Lung (tissue), 9 donors: ENCODE measurements at regions not wholly inside any gene's neighbourhood (a gene's known extent, or its start where the extent isn't known, plus 50 kb on each side); places are given as distances from the start of the nearest gene placed in this dataset.
"Not testable (repeated sequence)": the region's sequence is repeated elsewhere in the genome, so short reads cannot be mapped to it uniquely, and the experiment has no call there.

Experiments used
- ATAC-seq: fragments of 200-7000 bp; cut with Tn5 transposase; one replicate; pipeline ENCODE4 v1.9.1; 2020; ENCODE audit warnings: moderate number of reproducible peaks; ENCODE audit not compliant: insufficient read depth, low FRiP score
- DNase-seq, 3 donors: peaks; one replicate each; pipeline ENCODE4 v3.0.0-alpha.2; 2013 to 2017
- H3K27ac ChIP-seq, 2 donors: one replicate each; pipeline ENCODE4 v1.5.1; 2013; ENCODE audit warnings: mild to moderate bottlenecking in 2 of 2, moderate library complexity in 2 of 2, control low read depth in 1 of 2, inconsistent platforms in 1 of 2, low read depth in 1 of 2, low read length in 1 of 2
- H3K27me3 ChIP-seq, 3 donors: one replicate each; pipeline ENCODE4 v1.5.1; 2013; ENCODE audit warnings: low read length in 2 of 3; ENCODE audit not compliant: control insufficient read depth in 3 of 3, insufficient read depth in 3 of 3
- H3K36me3 ChIP-seq, 4 donors: one replicate each; pipeline ENCODE4 v1.5.1; 2013; ENCODE audit warnings: low read length in 4 of 4, mild to moderate bottlenecking in 1 of 4, moderate library complexity in 1 of 4; ENCODE audit not compliant: control insufficient read depth in 4 of 4, insufficient read depth in 4 of 4
- H3K4me1 ChIP-seq, 5 donors: one replicate each; pipeline ENCODE4 v1.5.1; 2013; ENCODE audit warnings: low read length in 5 of 5, mild to moderate bottlenecking in 2 of 5, moderate library complexity in 1 of 5; ENCODE audit not compliant: control insufficient read depth in 5 of 5, insufficient read depth in 5 of 5
- H3K4me3 ChIP-seq: one replicate; pipeline ENCODE4 v1.5.1; 2013; ENCODE audit warnings: mild to moderate bottlenecking, control low read depth, moderate library complexity
- H3K9ac ChIP-seq, 2 donors: one replicate each; pipeline ENCODE4 v1.5.1; 2013; ENCODE audit warnings: low read length in 2 of 2, control low read depth in 1 of 2; ENCODE audit not compliant: insufficient read depth in 1 of 2
- H3K9me3 ChIP-seq, 4 donors: one replicate each; pipeline ENCODE4 v1.5.1; 2013; ENCODE audit warnings: low read length in 3 of 4, mild to moderate bottlenecking in 1 of 4, moderate library complexity in 1 of 4; ENCODE audit not compliant: control insufficient read depth in 4 of 4, insufficient read depth in 3 of 4
- WGBS, 2 donors: extraction: QIAGEN DNeasy Blood & Tissue Kit; methylation state at CpG; one replicate each; pipeline ENCODE4 v1.1.7; 2013; 5-methylcytosine and 5-hydroxymethylcytosine counted together
- donor health status: Bipolar disorder and iron deficiency.
- donor health status: healthy.
- donor health status: DM: yes; HTN: yes; CAD: no.

GRCh38 chr12:9428856-9429255, 178.9 kb downstream of the KLRB1 start:
- H3K27me3 ChIP-seq, ATAC-seq, H3K9me3 ChIP-seq, H3K9ac ChIP-seq, DNase-seq, H3K36me3 ChIP-seq, H3K4me1 ChIP-seq, H3K27ac ChIP-seq, H3K4me3 ChIP-seq: not testable (repeated sequence)
- WGBS, 2 donors = 96 to 97% methylated on average over 11 of the region's 13 CpGs

GRCh38 chr12:9425429-9425828, 182.3 kb downstream of the KLRB1 start:
- ATAC-seq, H3K4me1 ChIP-seq, H3K4me3 ChIP-seq, H3K27me3 ChIP-seq, H3K9ac ChIP-seq, H3K9me3 ChIP-seq, H3K36me3 ChIP-seq, DNase-seq, H3K27ac ChIP-seq: not testable (repeated sequence)
- 98% methylated on average over 10 of the region's 13 CpGs for WGBS, 2 donors

- H3K4me3 ChIP-seq, DNase-seq, H3K4me1 ChIP-seq, ATAC-seq, H3K27me3 ChIP-seq, H3K27ac ChIP-seq, H3K9ac ChIP-seq, H3K9me3 ChIP-seq, H3K36me3 ChIP-seq: not testable (repeated sequence)
- WGBS, 2 donors = 91 to 93% methylated on average over 9 of the region's 9 CpGs
Observed at GRCh38 chr12:9424175-9424740, 183.5 kb downstream of the KLRB1 start.

- not testable (repeated sequence) for DNase-seq, H3K27me3 ChIP-seq, H3K9me3 ChIP-seq, H3K4me1 ChIP-seq, H3K4me3 ChIP-seq, ATAC-seq, H3K9ac ChIP-seq, H3K36me3 ChIP-seq, H3K27ac ChIP-seq
- no CpG with 5 or more reads among the region's 2 CpGs for WGBS, 2 donors
Observed at GRCh38 chr12:9422689-9423088, 185.0 kb downstream of the KLRB1 start.

- DNase-seq = not testable (repeated sequence)
Observed at GRCh38 chr12:9421520-9422086, 186.1 kb downstream of the KLRB1 start.

GRCh38 chr12:9420817-9421519, 186.7 kb downstream of the KLRB1 start:
- not testable (repeated sequence) for H3K9ac ChIP-seq, H3K27me3 ChIP-seq, H3K9me3 ChIP-seq, H3K36me3 ChIP-seq, H3K4me3 ChIP-seq, H3K27ac ChIP-seq, DNase-seq, H3K4me1 ChIP-seq, ATAC-seq
- WGBS, 2 donors = 95 to 96% methylated on average over 17 to 21 of the region's 21 CpGs

More at GRCh38 chr12:9421520-9422086, 186.1 kb downstream of the KLRB1 start:
- ATAC-seq, H3K27ac ChIP-seq, H3K4me3 ChIP-seq, H3K9me3 ChIP-seq, H3K4me1 ChIP-seq, H3K9ac ChIP-seq, H3K36me3 ChIP-seq, H3K27me3 ChIP-seq: not testable (repeated sequence)
- WGBS, 2 donors = 89 to 98% methylated on average over 12 to 13 of the region's 18 CpGs

GRCh38 chr12:9418669-9419041, 189.1 kb downstream of the KLRB1 start:
- DNase-seq, H3K27ac ChIP-seq, H3K36me3 ChIP-seq, H3K9ac ChIP-seq, H3K27me3 ChIP-seq, H3K4me3 ChIP-seq, ATAC-seq, H3K4me1 ChIP-seq, H3K9me3 ChIP-seq: not testable (repeated sequence)
- WGBS, 2 donors = 78 to 84% methylated on average over 11 of the region's 14 CpGs

GRCh38 chr12:9417947-9418668, 189.6 kb downstream of the KLRB1 start:
- not testable (repeated sequence) for ATAC-seq, H3K27ac ChIP-seq
- 71 to 80% methylated on average over 6 to 12 of the region's 16 CpGs for WGBS, 2 donors

More at GRCh38 chr12:9417947-9418668, 189.6 kb downstream of the KLRB1 start:
- not testable (repeated sequence) for H3K4me1 ChIP-seq, H3K27me3 ChIP-seq, H3K9ac ChIP-seq, DNase-seq, H3K36me3 ChIP-seq, H3K9me3 ChIP-seq, H3K4me3 ChIP-seq
